AG10803 (cell line): ENCODE measurements at regions not wholly inside any gene's neighbourhood (a gene's known extent, or its start where the extent isn't known, plus 50 kb on each side); places are given as distances from the start of the nearest gene placed in this dataset.

Experiments used
- DNase-seq: peaks from one replicate; pipeline ENCODE4 v3.0.0; 2010; ENCODE audit warnings: low read depth
- H3K4me3 ChIP-seq: 2 replicates; pipeline ENCODE4 v1.5.1; 2011; ENCODE audit warnings: mild to moderate bottlenecking, low read length, control low read depth
- CTCF ChIP-seq: conservative IDR thresholded peaks from 2 replicates; pipeline ENCODE4 v1.5.1; 2011; ENCODE audit warnings: mild to moderate bottlenecking, low read length, control low read depth, inconsistent platforms

GRCh38 chr18:70634576-70635147 lies 345.8 kb downstream of the SOCS6 start:
- DNase-seq, result no peak
- no peak for TF ChIP-seq CTCF
- no peak overlapping the region for H3K4me3 ChIP-seq

- no peak overlapping the region for H3K4me3 ChIP-seq
- no peak for DNase-seq
- TF ChIP-seq CTCF, result no peak
Measured at GRCh38 chr18:70627182-70627802, 338.4 kb downstream of the SOCS6 start.

- TF ChIP-seq CTCF, result no peak
- DNase-seq, result no peak
Measured at GRCh38 chr18:70622622-70623419, 334.0 kb downstream of the SOCS6 start.

GRCh38 chr18:70621710-70622109 lies 332.9 kb downstream of the SOCS6 start:
- no peak for TF ChIP-seq CTCF
- H3K4me3 ChIP-seq, result no peak overlapping the region
- DNase-seq, result no peak

More at GRCh38 chr18:70622622-70623419, 334.0 kb downstream of the SOCS6 start:
- no peak overlapping the region for H3K4me3 ChIP-seq

GRCh38 chr18:70620837-70621612 lies 332.2 kb downstream of the SOCS6 start:
- no peak for TF ChIP-seq CTCF
- DNase-seq, result no peak
- no peak overlapping the region for H3K4me3 ChIP-seq

GRCh38 chr18:70617020-70617763 lies 328.3 kb downstream of the SOCS6 start:
- no peak for TF ChIP-seq CTCF
- DNase-seq, result no peak

More at GRCh38 chr18:70617020-70617763, 328.3 kb downstream of the SOCS6 start:
- H3K4me3 ChIP-seq, result no peak overlapping the region
